AG09309 (cell line): ENCODE measurements at regions not wholly inside any gene's neighbourhood (a gene's known extent, or its start where the extent isn't known, plus 50 kb on each side); places are given as distances from the start of the nearest gene placed in this dataset.
"Not testable (repeated sequence)": the region's sequence is repeated elsewhere in the genome, so short reads cannot be mapped to it uniquely, and the experiment has no call there.

ENCODE experiments used
- DNase-seq: peaks from one replicate; pipeline ENCODE4 v3.0.0-alpha.2; 2010; ENCODE audit warnings: low read depth
- H3K4me3 ChIP-seq: 2 replicates; pipeline ENCODE4 v1.5.1; 2011; ENCODE audit warnings: mild to moderate bottlenecking, low read depth, low read length, moderate library complexity; ENCODE audit not compliant: control insufficient read depth
- TF ChIP-seq, protein P1 (sequence below): IDR thresholded peaks from 2 replicates; pipeline ENCODE4 v1.5.1; 2011; ENCODE audit warnings: mild to moderate bottlenecking, low read depth, low read length, inconsistent platforms; ENCODE audit not compliant: insufficient read depth, control insufficient read depth; ENCODE audit errors: missing control alignments

DNA sequence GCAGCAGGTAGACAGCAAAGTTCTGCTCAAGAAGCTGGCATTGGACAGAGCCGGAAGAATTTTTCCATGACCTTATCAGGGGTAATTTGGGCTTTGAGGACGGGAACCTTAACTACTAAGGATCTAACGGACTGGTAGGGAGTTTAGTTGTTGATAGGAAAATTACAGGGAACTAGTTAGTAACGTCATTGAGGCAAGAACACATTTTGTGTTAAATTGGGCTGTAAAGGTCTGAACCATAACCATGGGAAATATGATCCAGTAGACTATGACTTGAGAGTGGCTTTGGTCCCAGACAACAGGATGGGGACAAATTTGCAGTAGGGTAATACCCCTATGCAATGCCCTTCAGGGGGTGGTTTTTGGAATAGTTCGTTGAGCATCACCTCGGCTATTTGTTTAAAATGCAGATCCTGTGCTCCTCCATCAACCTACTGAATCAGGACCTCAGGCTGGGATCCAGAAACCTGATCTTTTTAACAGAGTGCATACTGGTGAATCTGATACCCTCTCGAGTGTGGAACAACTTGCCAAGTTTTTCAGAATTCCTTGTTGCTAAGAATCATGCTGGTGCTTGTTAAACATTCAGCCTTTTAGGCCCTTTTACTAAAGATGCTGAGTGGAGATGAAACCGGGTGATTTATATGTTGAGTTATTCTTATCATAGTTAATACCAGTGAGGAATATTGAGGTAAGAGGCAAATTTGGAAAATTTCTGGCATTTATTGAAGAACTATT is 255.1 kb downstream of the MAP2K6 start:
- TF ChIP-seq, protein P1, sequence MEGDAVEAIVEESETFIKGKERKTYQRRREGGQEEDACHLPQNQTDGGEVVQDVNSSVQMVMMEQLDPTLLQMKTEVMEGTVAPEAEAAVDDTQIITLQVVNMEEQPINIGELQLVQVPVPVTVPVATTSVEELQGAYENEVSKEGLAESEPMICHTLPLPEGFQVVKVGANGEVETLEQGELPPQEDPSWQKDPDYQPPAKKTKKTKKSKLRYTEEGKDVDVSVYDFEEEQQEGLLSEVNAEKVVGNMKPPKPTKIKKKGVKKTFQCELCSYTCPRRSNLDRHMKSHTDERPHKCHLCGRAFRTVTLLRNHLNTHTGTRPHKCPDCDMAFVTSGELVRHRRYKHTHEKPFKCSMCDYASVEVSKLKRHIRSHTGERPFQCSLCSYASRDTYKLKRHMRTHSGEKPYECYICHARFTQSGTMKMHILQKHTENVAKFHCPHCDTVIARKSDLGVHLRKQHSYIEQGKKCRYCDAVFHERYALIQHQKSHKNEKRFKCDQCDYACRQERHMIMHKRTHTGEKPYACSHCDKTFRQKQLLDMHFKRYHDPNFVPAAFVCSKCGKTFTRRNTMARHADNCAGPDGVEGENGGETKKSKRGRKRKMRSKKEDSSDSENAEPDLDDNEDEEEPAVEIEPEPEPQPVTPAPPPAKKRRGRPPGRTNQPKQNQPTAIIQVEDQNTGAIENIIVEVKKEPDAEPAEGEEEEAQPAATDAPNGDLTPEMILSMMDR: no peak
- DNase-seq: no peak
- no peak overlapping the region for H3K4me3 ChIP-seq

DNA sequence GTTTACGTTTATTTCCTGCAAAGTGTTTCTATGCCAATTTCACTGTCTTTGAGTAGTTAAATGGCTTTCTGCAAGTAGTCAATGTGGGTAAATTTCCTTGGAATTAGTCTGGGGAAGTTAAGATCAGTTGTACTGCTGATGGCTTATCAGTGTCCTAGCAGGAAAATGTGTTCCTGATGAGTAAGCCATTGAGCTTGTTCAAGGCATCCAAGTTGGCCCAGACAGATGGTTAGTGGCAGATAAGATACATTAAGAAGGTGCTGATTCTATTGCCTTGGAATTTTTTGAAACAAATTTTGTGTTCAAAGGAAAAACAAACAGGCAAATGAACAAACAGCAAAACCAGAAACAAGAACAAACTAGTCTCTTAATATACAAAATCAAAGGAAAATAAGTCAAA is 258.4 kb downstream of the MAP2K6 start:
- DNase-seq: peak; percentile 29
- no peak overlapping the region for H3K4me3 ChIP-seq
- TF ChIP-seq, protein P1: no peak

DNA sequence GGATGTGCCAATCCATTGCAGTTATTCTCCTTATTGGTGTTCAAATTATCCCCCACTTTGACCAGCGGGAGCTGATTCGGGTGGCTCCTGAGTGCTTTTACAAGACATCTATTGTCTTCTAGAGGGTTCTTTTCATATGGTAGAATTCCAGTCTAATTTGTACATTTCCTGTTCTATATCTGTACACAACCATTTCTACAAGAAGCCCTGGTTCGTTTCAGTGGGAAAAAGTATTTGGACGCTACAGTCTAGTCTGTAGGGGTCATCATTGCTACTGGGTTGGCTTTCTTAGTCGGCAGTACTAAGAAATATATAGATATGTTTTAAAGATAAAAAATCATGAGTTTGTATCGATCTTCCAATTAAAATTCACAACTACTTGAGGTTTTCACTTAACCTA is 262.6 kb downstream of the MAP2K6 start:
- DNase-seq: no peak
- H3K4me3 ChIP-seq: no peak overlapping the region
- TF ChIP-seq, protein P1: no peak

DNA sequence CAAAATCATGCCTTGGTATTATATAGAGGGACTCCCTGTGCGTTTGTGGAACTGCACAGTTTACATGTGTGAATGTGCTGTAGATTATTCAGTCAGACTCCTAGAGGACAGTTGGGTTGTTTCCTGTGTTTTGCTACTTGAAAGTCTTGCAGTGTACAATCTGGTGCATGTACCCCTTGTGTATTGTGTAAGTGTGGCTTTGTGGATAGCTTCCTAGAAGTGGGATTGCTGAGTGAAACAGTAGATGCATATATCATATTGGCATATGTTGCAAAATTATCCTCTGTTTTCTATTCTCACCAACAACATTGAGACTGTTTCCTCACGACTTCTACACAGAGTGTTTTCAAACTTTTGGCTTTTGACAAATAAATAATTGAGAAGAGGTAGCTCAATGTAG is 263.7 kb downstream of the MAP2K6 start:
- no peak for DNase-seq
- TF ChIP-seq, protein P1: no peak
- H3K4me3 ChIP-seq: no peak overlapping the region

DNA sequence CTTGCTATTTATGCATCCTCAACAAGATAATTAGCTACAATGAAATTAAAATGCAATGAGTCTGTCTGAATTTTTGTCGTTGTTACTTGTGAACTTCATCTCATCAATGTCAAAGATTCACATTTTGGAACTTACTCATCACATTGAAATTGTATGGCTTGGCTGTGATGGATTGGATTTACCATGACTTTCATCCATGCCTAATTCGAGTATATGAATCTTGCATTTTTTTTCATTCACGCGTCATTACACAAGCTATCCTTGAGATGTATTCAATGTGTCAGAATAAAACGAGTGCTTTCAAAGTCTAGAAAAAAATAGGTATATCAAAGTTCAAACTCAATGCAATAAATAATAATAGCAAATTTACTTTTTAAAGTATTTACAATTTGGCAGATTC is 265.3 kb downstream of the MAP2K6 start:
- no peak overlapping the region for H3K4me3 ChIP-seq
- DNase-seq: no peak
- TF ChIP-seq, protein P1: no peak

DNA sequence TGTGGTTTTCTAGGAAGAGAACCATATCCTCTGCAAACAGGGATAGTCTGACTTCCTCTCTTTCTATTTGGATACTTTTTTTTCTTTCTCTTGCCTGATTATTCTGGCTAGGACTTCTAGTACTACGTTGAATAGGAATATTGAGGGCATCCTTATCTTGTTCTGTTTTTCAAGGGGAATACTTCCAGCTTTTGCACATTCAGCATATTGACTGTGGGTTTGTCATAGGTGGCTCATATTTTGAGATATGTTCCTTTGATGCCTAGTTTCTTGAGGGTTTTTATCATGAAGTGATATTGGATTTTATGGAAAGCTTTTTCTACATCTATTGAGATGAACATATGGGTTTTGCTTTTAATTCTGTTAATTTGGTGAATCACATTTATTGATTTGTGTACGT is 269.8 kb downstream of the MAP2K6 start:
- no peak overlapping the region for H3K4me3 ChIP-seq
- TF ChIP-seq, protein P1: no peak
- DNase-seq: no peak

DNA sequence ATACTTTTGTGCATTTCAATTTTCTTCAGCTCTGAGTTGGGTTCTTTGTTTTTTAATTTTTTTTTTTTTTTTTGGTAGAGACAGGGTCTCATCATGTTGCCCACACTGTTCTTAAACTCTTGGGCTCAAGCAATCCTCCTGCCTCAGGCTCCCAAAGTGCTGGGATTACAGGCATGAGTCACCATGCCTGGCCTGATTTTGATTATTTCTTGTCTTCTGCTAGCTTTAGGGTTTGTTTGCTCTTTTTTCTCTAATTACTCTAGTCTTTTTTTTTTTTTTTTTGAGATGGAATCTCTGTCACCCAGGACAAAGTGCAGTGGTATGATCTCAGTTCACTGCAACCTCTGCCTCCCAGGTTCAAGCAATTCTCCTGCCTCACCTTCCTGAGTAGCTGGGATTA is 270.7 kb downstream of the MAP2K6 start:
- DNase-seq: not testable (repeated sequence)

More for the DNA sequence above, 270.7 kb downstream of the MAP2K6 start:
- H3K4me3 ChIP-seq: not testable (repeated sequence)
